ENCODE measurements at regions not wholly inside any gene's neighbourhood (a gene's known extent, or its start where the extent isn't known, plus 50 kb on each side); places are given as distances from the start of the nearest gene placed in this dataset.

- no peaks in the 10 kb centered on the region for H3K27me3 Mint-ChIP-seq
These were observed 1255.6 kb downstream of the NLGN4Y start for GRCh38 chrY:15779891-15780290.

GRCh38 chrY:15800021-15800420 lies 1275.7 kb downstream of the NLGN4Y start:
- Mint-ChIP-seq H3K27me3 (no peaks in the 10 kb centered on the region), H3K4me3 (no peak overlapping the region), H3K36me3 (no peaks in the 10 kb centered on the region), H3K27ac (no peak overlapping the region), H3K9me3 (no peaks in the 10 kb centered on the region), H3K4me1 (no peaks in the 10 kb centered on the region)
- no peak for ATAC-seq

More at GRCh38 chrY:15779891-15780290, 1255.6 kb downstream of the NLGN4Y start:
- Mint-ChIP-seq H3K9me3 (no peaks in the 10 kb centered on the region), H3K27ac (no peak overlapping the region), H3K4me3 (no peak overlapping the region), H3K4me1 (no peaks in the 10 kb centered on the region), H3K36me3 (no peaks in the 10 kb centered on the region)
- ATAC-seq: no peak

DNA sequence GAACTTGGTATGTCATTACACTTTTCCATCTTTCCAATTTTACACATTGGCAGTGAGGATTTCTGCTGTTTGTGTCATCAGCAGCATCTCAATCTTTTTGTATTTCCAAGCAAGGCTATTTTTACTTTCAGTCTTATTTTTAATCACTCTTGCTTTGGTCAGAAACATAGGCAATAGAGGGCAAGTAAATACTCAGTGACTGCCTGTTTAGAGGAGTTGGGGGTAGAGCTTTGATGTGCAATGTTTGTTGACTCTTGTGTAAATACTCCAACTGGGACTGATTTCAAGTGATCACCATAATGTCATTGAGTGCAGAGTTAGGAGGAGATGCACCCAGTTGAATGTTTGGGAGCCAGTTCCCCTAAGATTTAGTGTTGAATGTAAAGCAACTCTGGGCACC lies 1281.7 kb downstream of the NLGN4Y start:
- Mint-ChIP-seq H3K27ac (no peak overlapping the region), H3K9me3 (no peaks in the 10 kb centered on the region), H3K27me3 (no peaks in the 10 kb centered on the region)

GRCh38 chrY:15814241-15814640 lies 1289.9 kb downstream of the NLGN4Y start:
- Mint-ChIP-seq H3K9me3 (no peaks in the 10 kb centered on the region), H3K4me3 (no peak overlapping the region), H3K27me3 (no peaks in the 10 kb centered on the region), H3K4me1 (no peaks in the 10 kb centered on the region), H3K36me3 (no peaks in the 10 kb centered on the region), H3K27ac (no peak overlapping the region)
- no peak for ATAC-seq

More for the DNA sequence above, 1281.7 kb downstream of the NLGN4Y start:
- no peak for ATAC-seq
- H3K36me3 Mint-ChIP-seq: no peaks in the 10 kb centered on the region
- no peak overlapping the region for H3K4me3 Mint-ChIP-seq
- H3K4me1 Mint-ChIP-seq: no peaks in the 10 kb centered on the region

Measured in stimulated activated memory B cell treated with anti-CD40 and anti-IgM and Interleukin-4, amounts not matched to agents 10 μg/mL and 1 μg/mL and 100 μg/mL, for 72 hours (primary cell).